HG03469 (cell line): ENCODE measurements at regions not wholly inside any gene's neighbourhood (a gene's known extent, or its start where the extent isn't known, plus 50 kb on each side); places are given as distances from the start of the nearest gene placed in this dataset.

Source experiments
- ATAC-seq: cut with Tn5 transposase; IDR thresholded peaks from one replicate; pipeline ENCODE4 v1.9.1; 2021; ENCODE audit warnings: mild to moderate bottlenecking, moderate library complexity, moderate number of reproducible peaks; ENCODE audit not compliant: unreplicated experiment

DNA sequence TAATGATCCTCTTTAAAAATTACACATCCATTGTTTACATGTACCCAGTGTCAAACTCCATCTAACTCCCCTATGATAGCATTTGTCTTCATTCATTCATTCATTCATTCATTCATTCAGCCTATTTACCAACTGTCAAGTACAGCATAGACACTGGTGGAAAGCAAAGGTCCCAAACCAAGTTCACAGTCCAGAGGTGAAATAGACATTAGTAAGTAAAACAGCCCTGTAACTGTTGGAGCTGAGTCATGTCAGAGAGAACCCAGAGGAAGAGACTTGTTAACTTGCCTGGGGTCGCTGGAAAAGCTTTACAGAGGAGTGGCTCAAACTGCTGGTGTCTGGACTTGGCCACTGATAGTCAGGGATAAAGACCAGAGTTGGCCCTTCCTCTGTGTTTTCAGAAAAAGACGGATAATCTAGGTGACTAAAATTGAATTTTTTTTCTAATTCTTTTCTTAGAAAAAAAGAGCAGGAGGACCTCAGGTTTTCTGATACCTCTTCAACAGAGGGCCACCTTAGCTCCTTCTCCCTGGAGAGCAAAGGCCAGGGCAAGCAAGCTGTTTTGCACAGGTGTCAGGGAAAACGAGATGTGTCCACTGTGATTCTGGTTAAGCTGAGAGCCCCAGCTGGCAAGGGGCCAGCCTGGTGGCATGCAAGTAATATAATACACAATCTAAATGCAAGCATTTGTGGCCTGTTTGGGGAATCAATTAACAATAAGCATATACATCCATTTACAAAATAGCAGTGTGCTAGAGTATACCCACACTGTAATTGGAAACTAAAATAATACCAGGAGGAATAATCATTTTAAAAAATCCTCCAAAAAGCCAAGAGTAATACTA, 96.7 kb upstream of the SLC14A2 start:
- ATAC-seq: no peak

DNA sequence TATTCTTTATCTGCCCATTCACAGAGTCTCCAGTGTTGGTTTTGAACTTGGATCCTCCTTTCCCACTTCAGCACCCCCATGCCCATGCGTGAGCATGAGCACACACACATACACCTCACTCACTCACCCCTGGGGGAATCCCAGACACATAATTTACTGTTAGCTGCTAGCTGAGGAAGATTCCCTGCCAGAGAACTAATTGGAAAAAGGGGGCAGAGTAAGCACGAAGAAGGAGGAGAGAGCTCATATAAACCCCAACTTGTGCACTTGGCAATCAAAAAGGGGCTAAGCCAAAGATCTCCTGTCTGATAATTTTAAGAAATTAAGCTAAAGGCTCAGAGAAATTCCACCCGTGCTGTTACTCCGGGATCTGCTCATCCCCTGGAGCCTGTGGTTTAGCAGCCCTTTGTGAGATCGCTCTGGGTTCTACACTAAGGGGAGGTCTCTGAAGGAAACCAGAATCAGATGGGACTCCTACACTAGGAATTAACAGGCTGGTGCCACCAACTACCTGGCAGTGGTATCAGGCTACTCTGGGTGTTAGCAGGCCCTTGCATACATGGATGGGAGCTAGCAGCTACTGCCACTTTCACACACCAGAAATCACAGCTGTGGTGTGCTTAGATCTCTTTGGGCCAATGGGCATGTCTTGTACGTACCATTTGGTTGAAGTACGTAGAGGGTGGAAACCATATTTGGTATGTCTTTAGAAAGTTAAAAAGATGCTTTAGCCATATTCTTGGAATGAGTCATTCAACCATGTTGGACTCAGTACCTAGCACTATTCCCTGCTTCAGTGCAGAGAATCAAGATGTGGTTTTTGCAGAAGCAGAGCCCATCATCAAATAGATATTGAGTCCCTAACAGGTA, 95.6 kb upstream of the SLC14A2 start:
- ATAC-seq: no peak

DNA sequence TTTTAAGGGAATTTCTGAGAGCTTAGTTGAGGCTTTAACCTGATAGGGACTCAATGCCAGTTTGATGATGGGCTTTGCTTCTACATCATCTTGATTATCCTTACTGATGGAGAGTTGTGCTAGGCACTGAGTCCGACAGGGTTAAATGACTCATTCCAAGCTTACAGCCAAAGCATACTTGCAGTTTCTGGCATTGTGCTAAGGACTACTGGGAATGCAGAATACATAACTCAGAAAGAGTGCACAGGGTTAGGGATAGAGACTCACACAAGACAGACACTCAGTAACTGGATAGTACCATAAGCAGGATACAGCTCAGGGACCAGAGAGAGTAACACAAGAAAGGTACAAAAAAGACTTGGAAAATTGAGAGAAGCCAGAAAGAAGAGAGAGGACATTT, 94.1 kb upstream of the SLC14A2 start:
- no peak for ATAC-seq

DNA sequence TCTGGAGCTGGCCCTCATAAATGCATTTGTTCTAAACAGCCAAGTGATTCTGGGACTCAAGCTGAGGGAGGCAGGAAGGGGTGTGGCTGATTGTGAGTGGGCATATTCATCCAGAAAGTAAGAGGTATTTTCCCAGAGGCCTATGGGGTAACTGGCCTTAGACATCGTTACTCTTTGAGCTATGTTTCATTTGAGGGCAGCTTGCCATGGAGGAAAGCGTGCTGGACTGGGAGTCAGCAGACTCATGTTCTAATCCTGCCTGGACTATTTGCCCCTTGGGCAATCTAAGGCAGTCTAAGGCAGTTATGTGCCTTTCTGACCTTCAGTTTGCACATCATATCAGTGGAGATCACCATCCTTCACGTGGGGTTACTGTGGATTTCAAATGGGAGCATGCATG, 93.5 kb upstream of the SLC14A2 start:
- no peak for ATAC-seq

DNA sequence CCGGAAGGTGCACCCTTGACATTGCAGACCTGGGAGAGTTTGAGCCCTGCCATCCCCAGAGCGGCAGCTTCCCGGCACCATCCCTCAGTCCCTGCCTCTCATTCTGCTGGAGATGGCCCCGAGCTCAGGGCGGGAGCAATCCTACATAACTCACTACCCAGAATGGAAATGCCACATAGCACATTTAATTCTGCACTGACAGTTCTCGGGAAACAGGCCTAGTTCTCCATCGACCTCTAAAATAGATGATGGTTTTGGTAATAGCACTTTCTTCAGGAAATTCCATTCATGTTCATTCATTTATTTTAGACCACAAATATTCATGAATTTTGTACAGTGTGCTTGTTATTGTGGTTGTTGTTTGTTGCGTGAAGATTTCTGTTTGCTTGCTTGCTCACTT, 92.9 kb upstream of the SLC14A2 start:
- ATAC-seq: no peak

DNA sequence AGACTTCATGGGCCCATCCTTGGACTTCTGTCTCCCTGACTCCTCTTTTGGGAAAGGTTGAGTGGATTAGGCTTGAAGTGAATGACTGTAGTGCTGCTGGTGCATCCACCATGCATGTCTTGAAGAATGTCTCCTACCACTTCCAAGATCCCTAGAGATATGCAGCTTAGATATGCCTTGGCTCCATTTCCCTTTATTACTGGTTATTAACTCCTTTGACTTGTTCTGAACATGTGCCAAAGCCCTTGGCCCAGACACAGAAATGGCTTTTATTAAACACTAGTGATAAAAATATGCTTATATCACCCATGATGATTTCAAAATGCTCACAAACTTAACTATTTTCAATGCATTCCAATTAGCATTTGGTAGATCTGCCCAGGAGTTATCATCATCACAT, 90.0 kb upstream of the SLC14A2 start:
- no peak for ATAC-seq

DNA sequence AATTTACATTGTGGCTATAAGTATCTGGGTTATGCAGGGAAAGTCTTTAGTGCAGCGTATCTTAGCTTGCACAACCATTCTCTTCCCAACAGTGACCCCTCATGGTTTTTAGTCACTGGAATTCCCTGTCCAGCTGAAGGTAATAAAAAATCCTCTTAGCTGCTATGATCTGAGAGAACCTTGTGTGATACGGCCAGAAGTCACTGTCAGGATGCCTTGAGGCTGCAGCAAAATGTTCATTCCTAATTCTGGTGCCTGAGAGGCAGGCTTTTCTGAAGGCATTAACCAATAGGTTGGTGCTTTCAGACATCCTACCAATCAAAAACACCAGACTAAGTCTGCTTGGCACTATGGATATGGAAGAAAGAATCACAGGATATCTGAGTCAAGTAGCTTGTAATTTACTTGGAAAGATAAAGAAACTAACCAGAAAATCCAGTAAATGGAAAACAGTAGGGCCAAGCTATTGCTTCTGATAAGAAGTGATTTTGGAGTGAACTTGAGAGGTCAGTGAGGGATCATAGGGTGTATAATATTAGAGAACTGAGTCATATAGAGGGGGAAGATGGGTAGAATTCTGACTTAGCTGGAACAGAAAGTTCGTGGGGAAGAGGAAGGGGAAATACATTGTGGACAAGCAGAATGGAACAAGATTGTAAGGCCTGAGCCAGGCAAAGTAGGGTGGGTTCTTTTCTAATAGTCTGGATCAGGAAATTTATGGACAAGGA, 89.0 kb upstream of the SLC14A2 start:
- no peak for ATAC-seq

DNA sequence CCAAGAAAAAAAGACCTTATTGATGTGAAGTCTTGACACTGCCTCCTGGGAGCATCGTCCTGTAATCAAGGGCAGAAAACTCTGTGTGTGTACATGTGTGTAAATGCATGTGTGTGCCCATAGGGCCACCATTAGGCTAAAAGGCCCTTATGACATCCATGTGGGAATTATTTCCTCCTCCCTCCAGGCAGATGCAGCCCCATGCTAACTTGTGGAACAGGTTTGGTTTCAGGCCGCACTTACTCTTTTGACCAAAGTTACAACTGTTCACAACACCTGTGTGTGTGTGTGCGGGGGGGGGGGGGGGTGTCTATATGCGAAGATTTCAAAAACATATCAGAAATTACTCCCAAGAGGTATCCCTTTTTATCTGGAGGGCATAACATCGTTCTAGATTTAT, 87.4 kb upstream of the SLC14A2 start:
- no peak for ATAC-seq

DNA sequence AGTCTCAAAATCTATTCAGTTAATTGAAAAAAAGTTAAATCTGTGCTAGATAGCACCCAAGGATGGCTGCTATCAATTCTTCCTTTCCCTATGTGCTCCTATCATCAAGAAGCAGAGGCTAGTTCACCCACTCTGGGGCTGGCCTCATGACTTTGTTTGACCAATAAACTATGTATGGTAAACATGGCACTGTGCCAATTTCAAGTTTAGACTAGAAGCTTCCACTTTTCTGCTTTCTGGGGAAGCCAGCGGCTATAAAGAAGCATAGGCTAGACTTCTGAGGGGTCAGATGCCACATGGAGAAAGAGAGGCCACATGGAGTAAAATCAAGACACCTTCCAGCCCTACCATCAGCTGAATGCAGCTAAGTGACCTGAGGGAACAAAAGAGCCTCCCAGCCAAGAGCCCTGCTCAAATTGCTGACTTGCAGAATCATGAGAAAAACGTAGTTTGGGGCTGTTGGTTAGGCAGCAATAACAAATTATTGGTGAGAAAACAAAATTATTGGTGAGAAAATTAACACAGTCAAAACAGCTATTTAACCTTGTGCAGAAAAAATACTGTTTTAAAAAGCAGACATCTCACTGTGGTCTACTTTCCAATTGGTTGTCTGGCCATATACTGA, 86.5 kb upstream of the SLC14A2 start:
- no peak for ATAC-seq

DNA sequence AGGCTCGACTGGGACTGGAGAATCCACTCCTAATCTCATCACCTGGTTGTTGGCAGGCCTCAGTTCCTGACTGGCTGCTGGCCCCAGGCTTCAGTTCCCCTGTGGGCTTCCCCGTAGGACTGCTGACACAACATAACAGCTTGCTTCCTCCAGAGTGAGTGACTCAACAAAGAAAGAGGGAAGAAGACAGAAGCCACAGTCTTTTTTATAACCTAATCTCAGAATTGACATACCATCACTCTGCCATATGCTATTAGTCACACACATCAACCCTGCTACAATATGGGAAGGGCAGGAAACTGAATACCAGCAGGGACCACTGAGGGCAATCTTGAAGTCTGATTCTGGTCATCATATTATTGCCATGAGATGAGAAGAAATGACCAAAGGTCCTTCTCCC, 76.8 kb upstream of the SLC14A2 start:
- ATAC-seq: no peak

DNA sequence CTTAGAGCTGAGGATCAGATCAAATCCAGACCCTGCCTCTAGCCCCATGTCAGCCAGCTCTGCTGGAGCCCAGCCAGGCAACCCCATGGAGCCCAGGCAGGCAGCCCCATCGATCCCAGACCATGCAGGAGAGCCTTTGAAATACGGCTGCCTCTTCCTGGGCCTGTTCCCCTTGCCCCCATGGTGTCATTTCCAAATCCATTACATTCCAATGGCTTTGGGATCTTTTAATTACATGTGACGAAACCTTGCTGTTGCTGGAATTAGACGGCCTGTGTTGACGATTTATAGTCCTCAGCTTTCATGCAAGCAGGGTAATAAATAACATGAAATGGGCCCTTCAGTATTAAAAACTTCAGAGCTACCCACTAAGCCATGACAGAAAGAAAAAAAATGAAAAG, 75.8 kb upstream of the SLC14A2 start:
- no peak for ATAC-seq

DNA sequence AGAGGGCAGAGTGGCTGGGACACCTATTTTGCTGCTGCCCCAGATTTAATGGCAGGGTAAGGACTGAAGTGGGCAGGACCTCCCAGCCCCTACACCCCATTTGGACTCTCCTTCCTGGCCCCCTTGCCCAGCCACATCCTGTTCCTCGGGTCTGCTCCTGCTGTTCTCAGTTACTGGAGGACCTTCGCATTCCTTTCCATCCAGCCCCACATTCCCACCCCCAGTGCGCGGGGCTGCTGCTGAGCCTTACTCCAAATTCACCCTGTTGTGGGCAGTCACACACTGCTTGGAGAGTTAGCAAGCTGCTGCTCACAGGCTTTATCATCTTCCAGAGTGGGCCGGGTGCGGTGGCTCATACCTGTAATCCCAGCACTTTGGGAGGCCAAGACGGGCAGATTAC, 75.2 kb upstream of the SLC14A2 start:
- no peak for ATAC-seq

DNA sequence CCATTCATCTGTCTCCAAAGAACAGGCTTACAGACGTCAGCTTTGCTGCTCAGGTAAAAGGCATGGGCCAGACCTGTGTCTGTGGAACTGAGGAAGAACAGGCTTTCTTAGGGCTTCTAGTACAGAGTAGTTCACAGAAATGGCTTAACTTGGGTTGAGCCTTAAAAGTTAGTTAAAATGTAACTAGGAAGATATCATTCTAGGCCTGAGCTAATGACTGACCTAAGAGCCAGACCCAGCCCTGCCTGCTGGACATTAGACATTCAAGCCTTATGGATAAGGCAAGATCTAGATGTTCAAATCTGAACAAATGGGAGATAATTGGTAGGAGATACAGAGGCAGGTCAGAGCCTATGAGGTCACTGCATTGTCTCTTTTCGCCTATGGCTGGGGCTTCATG, 73.9 kb upstream of the SLC14A2 start:
- ATAC-seq: no peak

DNA sequence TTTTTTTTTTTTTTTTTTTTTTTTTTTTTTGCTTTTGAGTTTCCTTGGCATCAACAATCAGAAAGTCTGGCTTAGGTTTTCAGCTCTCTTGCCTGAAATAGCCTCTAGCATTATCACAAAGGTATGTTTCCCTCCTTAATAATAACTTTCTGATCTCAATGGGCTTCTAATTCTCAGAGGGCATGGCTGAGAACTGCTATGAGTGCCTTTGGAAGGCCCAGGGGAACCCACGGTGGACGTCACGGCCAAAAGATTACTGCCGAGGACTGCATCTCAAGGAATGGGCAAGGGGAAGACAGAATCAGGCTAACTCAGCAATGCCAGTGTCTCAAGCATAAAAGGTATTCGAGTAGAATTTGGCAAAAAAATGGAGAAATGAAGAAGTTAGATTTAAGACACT, 73.2 kb upstream of the SLC14A2 start:
- no peak for ATAC-seq

DNA sequence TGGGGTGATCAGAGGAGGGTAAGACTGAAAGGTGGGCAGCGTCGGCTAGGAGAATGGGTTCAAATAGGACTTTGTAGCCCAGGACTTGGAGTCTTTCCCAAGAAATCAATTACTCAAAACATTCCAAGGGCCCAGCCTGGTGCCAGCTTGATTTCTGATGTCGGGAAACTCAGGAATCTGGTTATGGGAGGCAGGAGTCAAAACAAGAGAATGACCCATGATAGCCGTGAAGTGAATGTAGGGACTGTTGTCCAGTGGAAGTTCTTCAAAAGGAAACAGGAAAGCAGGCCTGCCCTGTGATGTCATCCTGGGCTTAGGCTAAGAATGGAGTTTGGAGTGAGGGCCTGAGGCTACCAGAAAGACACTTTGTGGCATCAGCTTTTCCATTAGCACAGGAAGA, 67.4 kb upstream of the SLC14A2 start:
- no peak for ATAC-seq

DNA sequence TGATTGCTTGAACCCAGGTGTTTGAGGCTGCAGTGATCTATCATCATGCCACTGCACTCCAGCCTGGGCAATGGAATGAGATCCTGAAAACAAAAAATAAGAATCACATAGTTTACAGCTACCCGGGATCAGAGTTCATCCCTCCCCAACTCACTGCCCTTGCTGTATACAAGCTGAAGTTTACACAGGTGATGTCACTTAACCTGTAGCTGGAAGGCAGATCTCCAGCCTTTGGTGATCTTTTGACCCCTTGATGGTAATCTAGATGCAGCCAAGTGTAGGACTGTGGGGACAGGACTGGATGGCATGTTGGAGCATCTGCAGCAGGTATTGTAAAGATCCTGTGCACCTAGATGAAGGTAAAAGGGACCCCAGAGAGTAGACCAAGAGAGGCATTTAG, 66.7 kb upstream of the SLC14A2 start:
- no peak for ATAC-seq

DNA sequence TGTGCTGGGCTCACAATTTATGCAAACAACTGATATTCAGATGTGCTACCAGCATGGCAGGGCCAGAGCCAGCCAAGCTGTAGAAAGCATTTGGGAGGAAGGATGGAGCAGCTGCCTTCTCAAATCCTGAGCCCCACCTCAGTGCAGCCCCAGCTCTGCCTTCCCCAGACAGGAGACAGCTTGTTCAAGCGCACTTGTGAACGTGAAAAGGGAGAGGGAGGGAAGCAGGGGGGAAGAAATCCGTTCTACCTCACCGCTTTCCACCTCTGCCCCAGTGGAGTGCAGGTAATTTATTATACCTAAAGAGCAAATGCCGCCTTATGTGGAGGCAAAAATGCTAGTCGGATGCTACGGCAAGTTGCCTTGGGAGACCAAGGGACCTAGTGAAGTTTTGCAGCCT, 66.0 kb upstream of the SLC14A2 start:
- ATAC-seq: no peak

DNA sequence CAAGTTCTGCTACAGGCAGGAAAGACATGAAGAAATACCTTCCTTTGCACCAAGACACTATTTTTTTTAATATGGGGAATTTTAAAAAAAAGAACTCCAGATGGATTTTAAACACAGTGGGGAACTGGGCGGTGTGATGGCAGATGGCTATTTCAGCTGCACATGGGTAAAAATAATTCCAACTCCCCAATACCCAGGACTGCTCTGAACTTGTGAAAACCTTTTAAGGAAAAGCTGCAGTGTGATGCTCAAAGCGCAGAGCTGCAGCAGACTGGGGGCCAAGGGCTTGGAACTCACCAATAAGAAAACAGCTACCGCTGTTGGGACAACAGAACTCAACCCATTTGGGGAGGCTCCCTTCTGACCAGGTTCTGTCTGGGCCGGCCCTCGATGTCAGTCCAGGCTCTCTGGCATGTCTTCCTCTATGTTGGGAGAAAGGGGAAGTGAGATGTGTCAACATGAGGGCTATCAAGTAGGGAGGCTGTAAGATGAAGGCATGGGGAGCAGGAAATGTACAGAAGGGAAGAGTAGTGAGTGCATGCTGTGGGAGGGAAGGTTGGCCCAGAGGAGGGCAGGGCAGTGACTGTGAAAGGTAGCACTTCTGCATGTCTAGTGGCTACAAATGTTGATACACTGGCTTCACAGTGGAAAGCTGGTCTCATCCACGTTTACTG, 64.0 kb upstream of the SLC14A2 start:
- no peak for ATAC-seq

DNA sequence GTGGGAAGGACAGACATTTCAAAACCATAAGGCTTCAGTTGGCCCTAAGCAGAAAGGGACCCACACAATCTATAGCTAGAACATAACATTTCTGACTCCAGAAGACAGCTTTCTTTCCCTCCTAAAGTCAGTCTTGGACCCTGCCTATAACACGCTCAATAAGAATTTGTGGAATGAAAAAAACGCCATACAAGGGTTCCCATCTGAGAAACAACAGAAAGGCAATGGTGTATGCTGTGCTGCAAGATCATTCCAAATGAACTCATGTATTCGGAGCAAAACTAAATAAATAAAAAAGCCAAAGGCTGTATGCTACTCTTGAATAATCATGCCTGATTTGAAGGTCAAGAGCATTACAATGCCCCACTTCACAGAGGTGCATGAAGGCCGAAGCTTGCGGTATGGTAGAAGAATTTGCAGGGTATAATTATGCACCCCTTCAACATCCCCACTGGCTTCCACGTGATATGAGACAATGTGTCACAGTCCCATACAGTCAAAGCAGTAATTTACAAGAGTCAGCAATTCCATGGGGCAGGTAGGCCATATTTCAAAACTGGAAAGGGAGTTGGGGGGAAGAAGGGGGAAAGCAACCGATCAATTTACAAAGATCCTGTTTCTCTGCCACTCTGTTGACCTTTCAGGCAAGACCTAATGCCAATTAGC, 61.4 kb upstream of the SLC14A2 start:
- no peak for ATAC-seq

DNA sequence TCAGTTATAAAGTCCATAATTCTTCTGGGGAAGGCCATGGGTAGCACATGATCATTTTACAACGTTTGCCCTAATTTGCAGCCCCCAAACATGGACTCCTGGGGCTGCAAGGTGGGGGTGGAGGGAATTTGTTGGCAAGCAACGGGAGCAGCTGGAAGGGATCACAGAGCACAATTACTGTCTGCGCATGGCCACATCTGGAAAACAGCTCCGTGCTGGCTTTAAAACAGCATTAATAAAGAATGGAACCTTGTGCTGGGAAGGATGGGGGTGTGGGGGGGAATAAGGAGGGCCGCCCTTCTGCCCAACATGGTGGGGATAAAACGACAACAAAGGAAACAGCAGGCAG, 60.9 kb upstream of the SLC14A2 start:
- ATAC-seq: no peak
